ENCODE measurements at regions not wholly inside any gene's neighbourhood (a gene's known extent, or its start where the extent isn't known, plus 50 kb on each side); places are given as distances from the start of the nearest gene placed in this dataset.
A peak's percentile ranks its signal among the peaks of the same experiment; 100 is the strongest.

GRCh38 chr9:105127863-105128220 is 116.6 kb upstream of the SLC44A1 start:
- ATAC-seq = peak in 2 of 4 donors; percentile 34 to 61
- no peaks in the 10 kb centered on the region for H3K27me3 ChIP-seq
- DNase-seq = no peak
- intact Hi-C loops (cut with DNase I) = no loop called here
- WGBS, 4 donors = 50 to 72% (median 55%) methylated on average over 3 of the region's 3 CpGs
- peaks cover 0 to 18% (median 3%) of the 10 kb centered on the region in 12 donors for H3K4me1 ChIP-seq
- H3K36me3 ChIP-seq = no peaks in the 10 kb centered on the region
- H3K27ac ChIP-seq = no peak overlapping the region
- no peak overlapping the region for H3K4me3 ChIP-seq
- H3K9me3 ChIP-seq = no peaks in the 10 kb centered on the region
- TF ChIP-seq CTCF (IDR thresholded peaks at IDR 0.05) (no peak), POLR2A (IDR thresholded peaks at IDR 0.05) (no peak)

GRCh38 chr9:105128908-105129600 is 115.4 kb upstream of the SLC44A1 start:
- intact Hi-C loops (cut with DNase I) = no loop called here
- TF ChIP-seq POLR2A (IDR thresholded peaks at IDR 0.05) (no peak), CTCF (IDR thresholded peaks at IDR 0.05) (no peak)
- ATAC-seq = no peak
- no peaks in the 10 kb centered on the region for H3K27me3 ChIP-seq
- no peak for DNase-seq
- no peaks in the 10 kb centered on the region for H3K36me3 ChIP-seq
- no peak overlapping the region for H3K4me3 ChIP-seq
- WGBS, 4 donors = 88 to 95% (median 88%) methylated on average over 5 of the region's 5 CpGs
- no peak overlapping the region for H3K27ac ChIP-seq
- H3K9me3 ChIP-seq = no peaks in the 10 kb centered on the region
- H3K4me1 ChIP-seq = peaks cover 0 to 18% (median 3%) of the 10 kb centered on the region in 12 donors

DNA sequence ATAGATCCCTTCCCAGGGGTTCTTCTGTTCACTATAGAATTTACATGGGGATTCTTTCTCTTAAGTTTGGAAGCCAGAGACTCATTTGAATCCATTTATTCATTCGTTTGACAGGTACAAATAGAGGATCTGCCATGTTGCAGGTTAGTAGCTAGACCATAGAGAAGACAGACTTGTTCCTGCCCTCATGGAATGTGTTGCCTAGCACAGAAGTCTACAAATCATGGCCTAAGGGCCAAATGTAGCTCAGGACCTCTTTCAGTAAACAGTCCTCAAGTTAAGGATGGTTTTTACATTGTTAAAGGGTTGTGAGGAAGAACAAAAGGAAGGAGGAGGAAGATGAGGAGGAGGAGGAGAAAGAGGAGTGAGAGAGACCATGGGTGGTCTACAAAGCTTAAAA is 114.7 kb upstream of the SLC44A1 start:
- no peaks in the 10 kb centered on the region for H3K9me3 ChIP-seq
- ATAC-seq = no peak
- TF ChIP-seq POLR2A (IDR thresholded peaks at IDR 0.05) = no peak
- TF ChIP-seq CTCF (IDR thresholded peaks at IDR 0.05) = no peak

GRCh38 chr9:105131981-105132380 is 112.5 kb upstream of the SLC44A1 start:
- H3K27ac ChIP-seq = no peak overlapping the region
- intact Hi-C loops (cut with DNase I) = no loop called here
- TF ChIP-seq CTCF (IDR thresholded peaks at IDR 0.05) (no peak), POLR2A (IDR thresholded peaks at IDR 0.05) (no peak)
- H3K36me3 ChIP-seq = no peaks in the 10 kb centered on the region
- H3K4me3 ChIP-seq = no peak overlapping the region
- no peaks in the 10 kb centered on the region for H3K9me3 ChIP-seq
- no peak for DNase-seq
- H3K4me1 ChIP-seq = peaks cover 0 to 15% (median 3%) of the 10 kb centered on the region in 12 donors
- H3K27me3 ChIP-seq = no peaks in the 10 kb centered on the region
- WGBS, 4 donors = 87 to 96% (median 92%) methylated on average over 3 of the region's 3 CpGs
- ATAC-seq = no peak

More for the DNA sequence above, 114.7 kb upstream of the SLC44A1 start:
- Histone ChIP-seq H3K4me3 (no peak overlapping the region), H3K36me3 (no peaks in the 10 kb centered on the region), H3K27me3 (no peaks in the 10 kb centered on the region), H3K27ac (no peak overlapping the region), H3K4me1 (peaks cover 0 to 18% (median 3%) of the 10 kb centered on the region in 12 donors)
- no peak for DNase-seq
- intact Hi-C loops (cut with DNase I) = no loop called here
- WGBS, 4 donors = 95 to 100% (median 97%) methylated on average over 1 of the region's 1 CpG

All from heart left ventricle (tissue), 16 donors.